GM21576 (cell line): ENCODE measurements at regions not wholly inside any gene's neighbourhood (a gene's known extent, or its start where the extent isn't known, plus 50 kb on each side); places are given as distances from the start of the nearest gene placed in this dataset.
"Not testable (repeated sequence)": the region's sequence is repeated elsewhere in the genome, so short reads cannot be mapped to it uniquely, and the experiment has no call there.

Source experiments
- ATAC-seq: cut with Tn5 transposase; IDR thresholded peaks from one replicate; pipeline ENCODE4 v1.9.1; 2021; ENCODE audit warnings: mild to moderate bottlenecking, moderate library complexity; ENCODE audit not compliant: unreplicated experiment

GRCh38 chr5:20890936-20891335, 902.9 kb upstream of the CDH18 start:
- ATAC-seq: not testable (repeated sequence)

- ATAC-seq: not testable (repeated sequence)
Measured at GRCh38 chr5:20875726-20876125, 887.7 kb upstream of the CDH18 start.

GRCh38 chr5:20865892-20866291, 877.9 kb upstream of the CDH18 start:
- ATAC-seq: not testable (repeated sequence)

GRCh38 chr5:20833081-20833627, 845.2 kb upstream of the CDH18 start:
- no peak for ATAC-seq

- no peak for ATAC-seq
Measured at GRCh38 chr5:20832204-20833080, 844.4 kb upstream of the CDH18 start.

GRCh38 chr5:20825951-20826350, 838.0 kb upstream of the CDH18 start:
- ATAC-seq: not testable (repeated sequence)

- not testable (repeated sequence) for ATAC-seq
Measured at GRCh38 chr5:20797216-20797615, 809.2 kb upstream of the CDH18 start.

- not testable (repeated sequence) for ATAC-seq
Measured at GRCh38 chr5:20784755-20785154, 796.8 kb upstream of the CDH18 start.

- ATAC-seq: not testable (repeated sequence)
Measured at GRCh38 chr5:20783484-20783883, 795.5 kb upstream of the CDH18 start.

- not testable (repeated sequence) for ATAC-seq
Measured at GRCh38 chr5:20771338-20771737, 783.3 kb upstream of the CDH18 start.

GRCh38 chr5:20765074-20765473, 777.1 kb upstream of the CDH18 start:
- ATAC-seq: not testable (repeated sequence)

GRCh38 chr5:20759459-20759858, 771.5 kb upstream of the CDH18 start:
- ATAC-seq: not testable (repeated sequence)

- not testable (repeated sequence) for ATAC-seq
Measured at GRCh38 chr5:20752179-20752578, 764.2 kb upstream of the CDH18 start.

- not testable (repeated sequence) for ATAC-seq
Measured at GRCh38 chr5:20735715-20736114, 747.7 kb upstream of the CDH18 start.

GRCh38 chr5:20732223-20732622, 744.2 kb upstream of the CDH18 start:
- ATAC-seq: not testable (repeated sequence)

- ATAC-seq: not testable (repeated sequence)
Measured at GRCh38 chr5:20721286-20721685, 733.3 kb upstream of the CDH18 start.

GRCh38 chr5:20711520-20712155, 723.6 kb upstream of the CDH18 start:
- ATAC-seq: not testable (repeated sequence)

GRCh38 chr5:20707634-20708033, 719.6 kb upstream of the CDH18 start:
- ATAC-seq: not testable (repeated sequence)

- no peak for ATAC-seq
Measured at GRCh38 chr5:20694121-20694520, 706.1 kb upstream of the CDH18 start.

GRCh38 chr5:20692913-20693312, 704.9 kb upstream of the CDH18 start:
- no peak for ATAC-seq

GRCh38 chr5:20683241-20683940, 695.4 kb upstream of the CDH18 start:
- no peak for ATAC-seq
